ENCODE measurements at regions not wholly inside any gene's neighbourhood (a gene's known extent, or its start where the extent isn't known, plus 50 kb on each side); places are given as distances from the start of the nearest gene placed in this dataset.

- no peak for DNase-seq
Observed at GRCh38 chr2:120554625-120555032, 181.0 kb upstream of the GLI2 start.

- no peak for DNase-seq
Observed at GRCh38 chr2:120555092-120555491, 180.6 kb upstream of the GLI2 start.

GRCh38 chr2:120556911-120557310, 178.8 kb upstream of the GLI2 start:
- DNase-seq = no peak

- no peak for DNase-seq
Observed at GRCh38 chr2:120558847-120559246, 176.8 kb upstream of the GLI2 start.

- no peak for DNase-seq
Observed at GRCh38 chr2:120559401-120559800, 176.3 kb upstream of the GLI2 start.

- DNase-seq = no peak
Observed at GRCh38 chr2:120560330-120560729, 175.3 kb upstream of the GLI2 start.

GRCh38 chr2:120561379-120562035, 174.2 kb upstream of the GLI2 start:
- no peak for DNase-seq

- no peak for DNase-seq
Observed at GRCh38 chr2:120562218-120563005, 173.3 kb upstream of the GLI2 start.

GRCh38 chr2:120563616-120564015, 172.1 kb upstream of the GLI2 start:
- no peak for DNase-seq

GRCh38 chr2:120564213-120565094, 171.2 kb upstream of the GLI2 start:
- no peak for DNase-seq

GRCh38 chr2:120565095-120565460, 170.6 kb upstream of the GLI2 start:
- DNase-seq = no peak

- DNase-seq = no peak
Observed at GRCh38 chr2:120565929-120566328, 169.7 kb upstream of the GLI2 start.

GRCh38 chr2:120566331-120567035, 169.2 kb upstream of the GLI2 start:
- DNase-seq = no peak

- DNase-seq = no peak
Observed at GRCh38 chr2:120567128-120567527, 168.5 kb upstream of the GLI2 start.

GRCh38 chr2:120568089-120568974, 167.3 kb upstream of the GLI2 start:
- DNase-seq = no peak

GRCh38 chr2:120568975-120569268, 166.7 kb upstream of the GLI2 start:
- DNase-seq = no peak

GRCh38 chr2:120570001-120570400, 165.7 kb upstream of the GLI2 start:
- no peak for DNase-seq

- DNase-seq = no peak
Observed at GRCh38 chr2:120570546-120570945, 165.1 kb upstream of the GLI2 start.

- DNase-seq = no peak
Observed at GRCh38 chr2:120571015-120571728, 164.5 kb upstream of the GLI2 start.

- no peak for DNase-seq
Observed at GRCh38 chr2:120572226-120572625, 163.4 kb upstream of the GLI2 start.

- no peak for DNase-seq
Observed at GRCh38 chr2:120574620-120575019, 161.0 kb upstream of the GLI2 start.
